A673 (cell line): ENCODE measurements at regions not wholly inside any gene's neighbourhood (a gene's known extent, or its start where the extent isn't known, plus 50 kb on each side); places are given as distances from the start of the nearest gene placed in this dataset.

ENCODE experiments used
- BruUV-seq: library from RNA; stranded (reverse); fragments of 400-500 nt; replicated peaks from 2 replicates; lab custom pipeline; 2021; lab: Mats Ljungman, UMichigan
- CTCF ChIA-PET: fragments of 300-600 bp; sonication (Branson Sonifier 250); formaldehyde crosslinking; loops from one replicate; lab custom pipeline; 2022; ENCODE audit warnings: antibody characterized with exemption; lab: Charles Lee
- POLR2A ChIA-PET: fragments of 300-600 bp; sonication (Branson Sonifier 250); formaldehyde crosslinking; loops from one replicate; lab custom pipeline; 2022; ENCODE audit warnings: antibody characterized with exemption; ENCODE audit not compliant: low non-redundant PET; lab: Charles Lee
- DNase-seq: peaks from one replicate; pipeline ENCODE4 v3.0.0-alpha.2; 2015; ENCODE audit warnings: low spot score
- H3K27ac ChIP-seq: fragments of 200-600 bp; sonication (generic); 2 replicates; pipeline ENCODE4 v1.5.1; 2016; ENCODE audit warnings: mixed run types, low read depth, mild to moderate bottlenecking, mixed read lengths, antibody characterized with exemption, low read length; ENCODE audit not compliant: poor library complexity, severe bottlenecking
- H3K27me3 ChIP-seq: fragments of 200-600 bp; sonication (generic); replicated peaks from 2 replicates; pipeline ENCODE4 v1.6.1; 2017; ENCODE audit warnings: mixed run types, low read depth, mild to moderate bottlenecking, mixed read lengths, antibody characterized with exemption, low read length; ENCODE audit not compliant: insufficient read depth, poor library complexity
- H3K36me3 ChIP-seq: fragments of 200-600 bp; sonication (generic); 2 replicates; pipeline ENCODE4 v1.6.1; 2016; ENCODE audit warnings: mixed run types, mild to moderate bottlenecking, mixed read lengths, antibody characterized with exemption, low read length; ENCODE audit not compliant: insufficient read depth, poor library complexity, severe bottlenecking
- H3K4me1 ChIP-seq: fragments of 200-600 bp; sonication (generic); 2 replicates; pipeline ENCODE4 v1.6.1; 2017; ENCODE audit warnings: mixed run types, mild to moderate bottlenecking, mixed read lengths, antibody characterized with exemption, low read length; ENCODE audit not compliant: insufficient read depth, poor library complexity, severe bottlenecking
- H3K4me3 ChIP-seq: fragments of 200-600 bp; sonication (generic); 2 replicates; pipeline ENCODE4 v1.5.1; 2016; ENCODE audit warnings: low read depth, mixed run types, mild to moderate bottlenecking, mixed read lengths, low read length; ENCODE audit not compliant: poor library complexity, severe bottlenecking
- H3K9me3 ChIP-seq: fragments of 200-600 bp; sonication (generic); 2 replicates; pipeline ENCODE4 v1.6.1; 2016; ENCODE audit warnings: mixed run types, low read depth, mild to moderate bottlenecking, mixed read lengths, antibody characterized with exemption, low read length; ENCODE audit not compliant: poor library complexity, severe bottlenecking
- CTCF ChIP-seq: fragments of 300-800, 200-600 bp; sonication (generic); conservative IDR thresholded peaks from 2 replicates; pipeline ENCODE4 v1.5.1; 2017; ENCODE audit warnings: low read depth, mild to moderate bottlenecking, antibody characterized with exemption, low read length, moderate library complexity, mixed read lengths
- EZH2 ChIP-seq: fragments of 200-600 bp; sonication (generic); IDR thresholded peaks from 2 replicates; pipeline ENCODE4 v1.6.1; 2017; ENCODE audit warnings: borderline replicate concordance, low read depth, mild to moderate bottlenecking, mixed read lengths, antibody characterized with exemption, low read length; ENCODE audit not compliant: poor library complexity, severe bottlenecking
- intact Hi-C: fragments of 100-400 bp; cut with micrococcal nuclease; formaldehyde crosslinking; loops from one replicate; pipeline ENCODE4 v1.10.0; 2022; ENCODE audit not compliant: unreplicated experiment

- ChIA-PET CTCF (no interaction called here), POLR2A (no interaction called here)
- TF ChIP-seq EZH2, result no peak
- TF ChIP-seq CTCF, result no peak
- no peaks in the 10 kb centered on the region for H3K4me1 ChIP-seq
- DNase-seq, result no peak
- no peaks in the 10 kb centered on the region for H3K27me3 ChIP-seq
- no peaks in the 10 kb centered on the region for H3K36me3 ChIP-seq
- H3K9me3 ChIP-seq, result no peaks in the 10 kb centered on the region
- no peak overlapping the region for H3K27ac ChIP-seq
- intact Hi-C loops, result no loop called here
- H3K4me3 ChIP-seq, result no peak overlapping the region
- no TSS peak for BruUV-seq
Observed at GRCh38 chr2:215598376-215598975, 162.6 kb upstream of the FN1 start.

- Histone ChIP-seq H3K27ac (no peak overlapping the region), H3K4me3 (no peak overlapping the region), H3K36me3 (no peaks in the 10 kb centered on the region), H3K4me1 (no peaks in the 10 kb centered on the region), H3K9me3 (no peaks in the 10 kb centered on the region), H3K27me3 (no peaks in the 10 kb centered on the region)
- no peak for TF ChIP-seq CTCF
- no peak for TF ChIP-seq EZH2
- ChIA-PET CTCF (no interaction called here), POLR2A (no interaction called here)
- DNase-seq, result no peak
- no TSS peak for BruUV-seq
- intact Hi-C loops, result no loop called here
Observed at GRCh38 chr2:215597577-215597976, 161.7 kb upstream of the FN1 start.

- H3K4me3 ChIP-seq, result no peak overlapping the region
Observed at GRCh38 chr2:215594766-215595165, 158.9 kb upstream of the FN1 start.

More at GRCh38 chr2:215594766-215595165, 158.9 kb upstream of the FN1 start:
- no peak for TF ChIP-seq CTCF
- BruUV-seq, result no TSS peak
- no peaks in the 10 kb centered on the region for H3K9me3 ChIP-seq
- H3K4me1 ChIP-seq, result no peaks in the 10 kb centered on the region
- no peaks in the 10 kb centered on the region for H3K27me3 ChIP-seq
- H3K36me3 ChIP-seq, result no peaks in the 10 kb centered on the region
- ChIA-PET POLR2A (interaction anchor here (0.7 kb wide), 1 partner anchor 40 kb away, joined by 3 read pairs; no protein-coding TSS in a partner anchor), CTCF (no interaction called here)
- intact Hi-C loops, result no loop called here
- no peak overlapping the region for H3K27ac ChIP-seq
- DNase-seq, result no peak
